Esophagus mucosa (tissue), 1 donor: ENCODE measurements at regions not wholly inside any gene's neighbourhood (a gene's known extent, or its start where the extent isn't known, plus 50 kb on each side); places are given as distances from the start of the nearest gene placed in this dataset.
A peak's percentile ranks its signal among the peaks of the same experiment; 100 is the strongest.

Experiments
- ATAC-seq: fragments of 200-7000 bp; cut with Tn5 transposase; one replicate; pipeline ENCODE4 v1.9.1; 2020
- donor health status: DM: yes; HTN: yes; CAD: no.

DNA sequence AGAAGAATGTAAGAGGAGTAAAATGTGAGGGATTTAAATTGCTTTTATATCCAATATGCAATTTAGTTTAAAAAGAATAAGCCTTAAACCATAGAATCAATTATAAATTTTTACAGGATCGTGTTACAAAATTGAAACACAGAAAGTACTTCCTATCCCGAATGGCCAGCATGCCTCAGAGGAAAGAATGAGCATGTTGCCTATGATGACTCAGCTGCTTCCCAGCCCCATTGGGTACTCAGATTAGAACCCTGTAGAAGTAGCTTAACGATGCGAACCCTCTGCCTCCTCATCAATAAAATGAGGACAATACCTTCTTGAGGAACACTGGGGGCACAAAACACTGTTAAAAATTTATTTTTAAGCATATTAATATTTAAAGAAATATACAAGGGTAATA, 113.4 kb upstream of the CDK1 start:
- no peak for ATAC-seq

DNA sequence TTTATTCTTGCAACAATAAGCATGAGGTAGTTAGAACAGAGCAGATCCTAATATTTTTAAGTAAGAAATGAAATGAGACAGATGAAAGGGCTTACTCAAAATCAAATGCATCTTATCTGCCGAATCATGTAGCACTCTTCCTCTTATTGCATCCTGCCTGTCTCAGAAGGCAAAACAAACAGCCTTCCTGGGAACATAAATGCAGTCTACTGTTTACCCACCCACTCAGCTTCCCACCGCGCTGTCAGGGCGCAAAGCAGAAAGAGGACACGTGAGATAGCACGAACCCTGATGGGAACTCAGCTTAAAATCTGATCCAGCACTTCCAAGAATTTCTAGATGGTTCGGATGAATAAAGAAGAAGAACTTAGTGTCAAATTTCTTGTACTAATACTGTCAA, 114.4 kb upstream of the CDK1 start:
- no peak for ATAC-seq

GRCh38 chr10:60662917-60663614, 115.2 kb upstream of the CDK1 start:
- ATAC-seq = no peak

DNA sequence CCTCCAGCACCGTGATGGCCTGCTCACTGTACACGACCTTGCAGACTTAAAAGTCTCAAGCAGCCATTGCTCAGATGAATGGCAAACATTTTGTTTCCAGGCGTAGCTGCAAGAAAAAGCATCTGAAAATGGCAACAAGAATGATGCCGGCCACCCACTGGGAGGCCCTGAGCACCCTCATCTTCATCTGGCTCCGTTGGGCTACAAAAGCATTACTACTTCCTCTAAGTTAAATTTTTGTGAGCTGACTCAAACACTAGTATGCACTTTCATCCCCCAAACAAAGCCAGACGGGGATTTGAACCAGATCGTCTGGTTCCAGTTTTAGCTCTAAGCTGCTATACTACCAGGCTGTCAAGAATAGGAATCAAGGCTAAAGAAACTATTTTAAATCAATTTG, 116.6 kb upstream of the CDK1 start:
- peak; percentile 55 for ATAC-seq

DNA sequence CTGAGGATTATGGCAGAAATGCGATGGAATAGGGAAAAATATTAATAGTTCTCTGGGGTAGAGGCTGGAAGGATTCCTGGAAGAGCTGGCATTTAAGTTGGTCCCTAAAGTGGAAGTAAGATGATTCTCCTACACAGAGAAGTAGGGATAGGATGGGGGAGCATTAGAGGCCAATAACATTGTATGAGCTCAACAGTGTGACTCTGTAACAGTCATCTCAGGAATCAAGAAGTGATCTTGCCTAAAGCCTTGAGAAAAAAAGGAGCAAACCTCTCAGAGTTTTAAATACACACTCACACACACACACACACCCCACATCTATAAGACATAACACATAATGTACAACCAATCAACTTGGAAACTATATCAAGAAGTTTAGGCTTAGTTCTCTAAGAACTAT, 117.7 kb upstream of the CDK1 start:
- ATAC-seq = no peak

DNA sequence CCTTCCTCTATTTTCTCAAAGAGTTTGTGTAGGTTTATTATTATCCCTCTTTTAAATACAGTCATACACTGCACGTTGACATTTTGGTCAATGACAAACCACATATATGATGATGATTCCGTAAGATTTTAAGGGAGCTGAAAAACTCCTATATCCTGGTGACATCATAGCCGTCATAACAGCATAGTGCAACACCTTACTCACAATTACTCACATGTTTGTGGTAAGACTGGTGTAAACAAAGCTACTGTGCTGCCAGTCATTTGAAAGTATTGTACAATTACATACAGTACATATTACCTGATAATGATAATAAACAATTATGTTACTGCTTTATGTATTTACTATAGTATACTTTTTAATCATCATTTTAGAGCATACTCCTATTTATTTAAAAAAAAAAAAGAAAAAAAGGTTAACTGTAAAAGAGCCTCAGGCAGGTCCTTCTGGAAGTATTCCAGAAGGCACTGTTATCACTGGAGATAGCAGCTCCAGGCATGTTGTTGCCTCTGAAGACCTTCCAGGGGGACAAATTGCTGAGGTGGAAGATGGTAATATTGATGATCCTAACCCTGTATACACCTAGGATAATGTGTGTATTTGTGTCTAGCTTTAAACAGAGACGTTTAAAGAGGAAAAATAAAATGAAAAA, 123.3 kb upstream of the CDK1 start:
- peak; percentile 93 for ATAC-seq

- ATAC-seq = no peak
Measured at GRCh38 chr10:60652628-60653027, 125.7 kb upstream of the CDK1 start.

- ATAC-seq = no peak
Measured at GRCh38 chr10:60650378-60650800, 127.9 kb upstream of the CDK1 start.

GRCh38 chr10:60649485-60650377, 128.5 kb upstream of the CDK1 start:
- ATAC-seq = peak; percentile 15

- ATAC-seq = no peak
Measured at GRCh38 chr10:60648761-60649160, 129.5 kb upstream of the CDK1 start.

DNA sequence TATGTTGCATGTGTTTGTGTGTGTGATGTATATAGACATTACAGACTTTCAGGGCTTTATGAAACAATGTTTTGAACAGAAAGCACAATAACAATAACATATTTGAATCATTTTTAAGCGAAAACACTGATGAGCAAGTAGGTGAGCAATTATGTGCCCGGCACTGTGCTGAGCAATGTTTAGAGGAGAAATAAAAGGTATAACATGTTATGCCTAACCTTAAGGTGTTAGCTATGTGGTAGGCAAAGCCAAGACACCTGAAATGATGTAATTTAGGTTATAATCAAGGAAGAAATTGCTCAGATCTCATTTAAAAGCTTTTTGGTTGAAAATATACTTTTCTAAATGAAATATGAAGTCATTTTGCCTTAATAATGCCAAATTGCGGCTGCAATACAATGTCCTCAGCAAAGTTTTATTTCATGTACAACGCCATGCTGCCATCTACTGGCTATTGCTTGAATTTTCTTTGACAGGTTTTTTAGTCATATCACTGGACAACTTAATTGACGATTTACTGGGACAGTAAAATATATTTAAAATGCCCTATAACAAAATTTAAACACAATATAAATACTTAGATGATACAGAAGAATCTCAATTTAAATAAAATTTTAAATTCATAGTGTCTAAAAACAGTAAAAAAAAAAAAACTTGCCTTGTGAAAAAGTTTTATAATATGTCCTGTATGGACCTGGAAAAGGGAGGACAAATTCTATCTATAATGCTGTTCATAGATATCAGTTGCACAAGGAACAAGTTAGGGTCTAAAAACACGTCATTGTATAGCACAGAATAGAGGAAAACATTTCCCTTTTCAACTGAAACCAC, 131.1 kb upstream of the CDK1 start:
- ATAC-seq = peak; percentile 60

GRCh38 chr10:60645980-60646379, 132.3 kb upstream of the CDK1 start:
- no peak for ATAC-seq

- no peak for ATAC-seq
Measured at GRCh38 chr10:60644436-60645130, 133.7 kb upstream of the CDK1 start.

- no peak for ATAC-seq
Measured at GRCh38 chr10:60643874-60644273, 134.4 kb upstream of the CDK1 start.

DNA sequence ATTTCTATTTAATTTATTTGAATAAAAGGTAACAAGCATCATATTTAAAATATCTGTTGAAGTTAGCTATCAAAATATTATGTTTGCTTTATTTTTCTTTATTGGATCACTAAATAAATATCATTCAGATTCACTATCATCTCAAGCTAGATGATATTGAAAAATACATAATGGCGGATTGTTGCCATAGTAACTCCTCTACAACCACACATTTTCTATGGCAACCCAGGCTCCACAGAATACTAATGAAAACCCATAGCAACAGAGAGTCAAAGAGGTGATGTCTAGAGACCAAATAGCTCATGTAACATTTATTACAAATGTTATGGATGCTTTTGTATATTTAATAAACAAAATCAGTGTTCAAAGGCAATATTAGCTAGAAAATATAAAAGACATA, 148.9 kb upstream of the CDK1 start:
- no peak for ATAC-seq

GRCh38 chr10:60627778-60628748, 150.2 kb upstream of the CDK1 start:
- ATAC-seq = no peak

DNA sequence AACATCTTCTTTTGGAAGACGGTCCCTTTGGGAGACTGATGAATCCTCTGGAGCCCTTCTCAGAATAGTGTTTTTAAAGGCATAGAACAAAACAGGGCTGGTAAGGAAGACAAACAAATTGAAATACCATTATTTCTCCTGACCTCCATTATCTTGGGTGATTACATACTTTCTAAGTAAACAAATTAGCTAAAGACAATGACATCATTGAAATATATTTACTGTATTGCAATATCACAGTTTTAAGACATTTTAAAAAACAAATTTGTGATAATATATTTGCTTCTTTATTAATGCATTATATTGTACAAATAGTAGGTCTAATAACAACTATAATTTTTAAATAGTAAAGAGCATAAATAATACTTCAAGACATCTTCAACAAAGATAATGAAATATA, 152.2 kb upstream of the CDK1 start:
- no peak for ATAC-seq

DNA sequence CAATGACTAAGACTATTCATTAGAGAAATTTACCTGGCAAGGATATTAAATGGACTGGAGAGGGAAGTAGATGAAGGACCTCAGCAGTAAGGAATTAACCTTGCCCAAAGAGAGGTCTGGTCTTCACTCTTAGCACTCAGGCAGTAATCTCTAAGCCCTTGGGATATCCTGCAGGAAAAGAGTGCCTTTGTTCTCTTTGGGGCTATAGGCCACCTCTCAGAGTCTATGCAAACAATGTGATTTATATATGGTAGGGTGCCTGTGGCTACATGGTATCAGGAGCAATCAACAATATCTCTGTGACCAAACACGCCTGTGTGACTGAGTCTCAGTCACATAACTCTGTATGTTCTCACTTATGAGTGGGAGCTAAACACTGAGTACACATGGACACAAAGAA, 154.7 kb upstream of the CDK1 start:
- no peak for ATAC-seq

GRCh38 chr10:60621018-60621417, 157.3 kb upstream of the CDK1 start:
- ATAC-seq = no peak

- no peak for ATAC-seq
Measured at GRCh38 chr10:60618861-60619260, 159.4 kb upstream of the CDK1 start.

DNA sequence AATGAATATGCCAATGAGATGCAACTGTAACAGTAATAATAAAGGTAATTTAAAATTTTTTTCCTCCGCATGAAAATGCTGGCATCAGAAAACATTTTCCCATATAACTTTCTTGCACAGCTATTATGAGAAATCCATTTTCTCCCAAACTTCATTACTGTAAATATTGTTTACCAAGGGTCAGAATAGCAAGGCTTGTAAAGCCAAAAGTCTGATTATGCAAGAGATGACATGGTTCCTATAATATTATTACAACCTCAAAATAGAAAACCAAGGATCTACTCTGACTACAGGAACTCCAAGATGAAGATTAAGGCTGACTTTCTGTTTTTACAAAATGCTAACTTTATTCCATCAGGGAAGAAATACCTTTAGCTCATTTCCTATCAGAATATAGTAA, 162.7 kb upstream of the CDK1 start:
- ATAC-seq = no peak
